ENCODE measurements at regions not wholly inside any gene's neighbourhood (a gene's known extent, or its start where the extent isn't known, plus 50 kb on each side); places are given as distances from the start of the nearest gene placed in this dataset.

DNA sequence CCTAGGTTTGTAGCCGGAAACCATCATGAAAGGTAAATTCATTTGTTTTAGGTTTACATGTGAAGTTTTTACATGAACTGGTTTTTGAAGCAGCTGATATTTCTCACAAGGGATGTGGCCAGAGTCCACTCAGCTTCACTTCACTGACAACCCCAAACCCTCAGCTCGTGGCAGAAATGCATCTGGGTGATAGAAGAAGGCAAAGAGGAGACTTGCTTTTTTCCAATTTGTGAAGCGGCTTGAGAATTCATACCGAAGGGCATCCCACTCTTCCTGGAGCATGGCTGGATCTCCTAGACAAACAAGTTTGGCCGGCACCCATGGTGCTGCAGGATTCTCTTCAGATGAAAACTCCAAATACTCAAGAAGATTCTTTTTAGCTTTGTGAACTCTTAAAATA lies 392.8 kb upstream of the CNR1 start:
- DNase-seq (ENCODE audit: low read depth, low spot score): no peak

DNA sequence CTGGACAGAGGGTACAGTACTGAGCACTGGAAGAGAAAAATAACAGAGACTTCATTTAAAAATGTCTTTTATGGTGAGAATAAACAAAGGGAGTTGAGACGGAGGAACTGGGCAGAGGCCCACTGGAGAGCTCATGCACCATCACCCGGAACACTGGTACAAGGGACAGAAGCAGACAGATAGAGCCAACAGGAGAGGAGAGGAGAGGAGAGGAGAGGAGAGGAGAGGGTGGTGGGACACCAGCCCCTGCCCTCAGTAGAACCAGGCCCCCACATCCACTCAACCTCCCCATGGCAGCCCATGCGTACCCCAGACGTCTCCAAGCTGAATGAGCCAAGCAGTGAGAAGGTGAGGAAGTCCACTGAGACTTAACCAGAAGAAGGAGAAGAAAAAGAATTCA lies 390.5 kb upstream of the CNR1 start:
- no peak for DNase-seq (ENCODE audit: low read depth, low spot score)

DNA sequence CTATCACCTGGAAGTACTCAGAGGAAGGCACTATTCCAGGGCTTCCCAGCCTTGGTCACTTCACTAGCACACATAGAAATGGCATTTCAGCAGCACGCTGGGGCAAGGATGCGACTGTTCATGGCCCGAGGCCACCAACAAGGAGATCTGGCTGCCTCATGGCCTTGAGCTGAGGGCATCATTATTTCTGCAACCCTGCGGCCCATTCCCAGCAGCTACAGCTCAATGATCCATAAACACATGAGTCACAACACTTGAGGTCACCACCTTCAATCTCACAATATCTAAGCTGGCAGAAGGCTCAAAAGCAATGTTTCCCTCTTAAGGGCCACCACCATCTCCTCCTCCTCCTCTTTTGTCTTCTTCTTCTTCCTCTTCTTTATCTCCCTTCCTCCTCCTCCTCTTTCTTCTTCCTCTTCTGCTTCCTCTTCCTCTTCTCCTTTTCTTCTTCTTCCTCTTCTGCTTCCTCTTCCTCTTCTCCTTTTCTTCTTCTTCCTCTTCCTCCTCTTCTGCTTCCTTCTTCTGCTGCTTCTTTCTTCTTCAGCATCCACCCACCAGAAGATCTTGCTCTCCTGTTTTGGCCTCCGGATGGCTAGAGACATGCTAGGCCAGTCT lies 382.9 kb upstream of the CNR1 start:
- DNase-seq (ENCODE audit: low read depth, low spot score): no peak

DNA sequence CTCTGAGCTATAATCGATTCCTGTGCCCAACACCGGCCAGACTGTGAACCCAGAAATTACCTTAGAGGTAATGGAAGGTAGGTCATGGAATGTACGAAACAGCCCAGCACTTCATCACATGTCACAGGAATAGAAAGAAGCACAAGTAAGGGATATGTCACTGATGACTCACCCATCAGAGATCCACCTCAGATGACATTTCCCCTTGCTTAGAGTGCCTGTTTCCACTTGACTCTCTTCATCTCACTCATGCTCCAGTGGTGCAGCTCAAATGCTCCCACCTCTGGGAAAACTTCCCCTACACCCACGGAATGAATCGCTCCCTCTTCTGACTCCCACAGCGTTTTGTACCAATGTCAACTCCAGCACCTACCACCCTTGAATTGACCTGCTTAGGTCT lies 381.6 kb upstream of the CNR1 start:
- DNase-seq (ENCODE audit: low read depth, low spot score): no peak

DNA sequence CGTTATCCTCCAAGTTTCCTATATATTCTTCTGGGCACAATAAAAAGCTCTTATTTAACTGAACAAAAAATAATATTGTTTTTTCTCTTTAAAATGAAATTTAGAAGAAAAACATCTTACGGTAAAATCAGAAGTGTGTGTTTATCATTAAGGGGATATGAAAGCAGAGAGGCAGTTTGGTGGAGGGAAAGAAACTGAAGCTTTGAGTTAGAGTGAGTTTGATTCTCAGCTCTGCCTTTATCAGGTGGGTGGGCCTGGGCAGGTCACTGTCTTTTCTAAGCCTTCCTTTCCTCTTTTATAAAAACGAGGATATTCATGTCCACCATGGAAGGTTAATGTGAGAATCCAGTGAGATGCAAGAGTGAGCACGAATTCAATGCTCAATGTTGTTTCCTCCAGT lies 379.8 kb upstream of the CNR1 start:
- no peak for DNase-seq (ENCODE audit: low read depth, low spot score)

DNA sequence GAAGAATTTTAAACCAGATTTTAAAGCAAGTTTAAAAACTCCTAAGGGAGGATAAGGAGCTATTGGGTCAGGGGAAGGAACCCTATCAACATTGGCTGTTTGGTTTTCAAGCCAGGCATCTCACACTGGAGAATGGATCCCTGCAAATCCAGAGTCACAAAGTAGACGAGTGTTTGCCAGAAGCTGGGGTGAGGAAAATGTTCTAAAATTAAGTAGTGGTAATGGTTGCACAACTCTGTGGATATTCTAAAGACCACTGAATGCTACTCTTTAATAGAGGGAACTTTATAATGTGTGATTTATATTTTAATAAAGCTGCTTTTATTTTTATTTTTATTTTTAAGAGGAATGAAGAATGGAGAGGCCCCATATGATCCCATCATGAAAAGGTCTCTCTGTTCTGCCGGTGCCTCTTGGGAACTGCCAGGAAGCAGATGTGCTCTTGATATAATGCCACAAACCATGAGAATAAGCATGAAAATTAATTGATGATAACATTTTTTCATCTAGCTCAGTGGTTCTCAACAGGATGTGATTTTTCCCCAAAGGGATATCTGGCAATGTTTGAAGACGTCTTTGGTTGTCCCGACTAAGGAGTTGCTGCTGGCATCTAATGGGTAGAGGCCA lies 379.0 kb upstream of the CNR1 start:
- DNase-seq (ENCODE audit: low read depth, low spot score): no peak

DNA sequence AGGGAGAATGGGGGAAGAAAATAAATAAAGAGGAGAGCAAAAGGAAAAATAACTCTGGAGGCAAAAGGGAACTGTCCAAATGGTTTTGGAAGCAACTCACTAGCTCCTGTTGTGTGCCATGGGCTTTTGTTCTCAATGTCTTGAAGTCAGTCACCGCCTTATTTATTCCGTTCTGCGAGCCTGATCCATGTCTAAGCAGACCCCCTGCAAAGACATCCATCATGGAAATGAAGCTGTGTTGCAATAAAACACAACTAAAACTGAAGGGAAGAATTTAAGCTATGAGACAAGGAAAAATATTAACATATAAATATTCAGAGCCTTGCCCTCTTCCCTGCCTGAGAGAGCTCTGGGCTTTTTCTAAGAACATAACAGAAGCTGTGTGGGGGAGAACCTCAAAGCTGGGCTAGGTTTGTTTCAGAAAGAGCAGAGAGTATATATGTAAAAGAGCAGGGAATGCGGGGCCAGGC lies 373.2 kb upstream of the CNR1 start:
- DNase-seq (ENCODE audit: low read depth, low spot score): no peak

DNA sequence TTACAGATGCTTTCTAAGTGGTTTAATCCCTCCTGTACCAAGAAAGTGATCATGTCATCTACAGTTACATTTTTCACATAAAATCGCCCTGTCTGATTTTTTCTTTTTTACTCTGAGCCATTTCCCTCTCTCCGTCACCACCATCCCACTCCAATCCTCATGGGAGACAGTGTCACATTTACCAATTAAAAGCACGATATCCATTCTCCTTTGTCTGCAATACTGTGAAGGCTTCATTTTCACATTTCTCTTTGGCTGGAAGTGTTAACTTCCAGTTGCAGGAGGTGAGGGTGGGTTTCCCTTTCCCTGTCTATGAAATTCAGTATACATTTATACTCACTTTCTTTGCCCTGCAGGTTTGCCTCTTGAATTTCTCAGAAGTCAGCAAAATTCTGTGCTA lies 372.7 kb upstream of the CNR1 start:
- DNase-seq (ENCODE audit: low read depth, low spot score): no peak

DNA sequence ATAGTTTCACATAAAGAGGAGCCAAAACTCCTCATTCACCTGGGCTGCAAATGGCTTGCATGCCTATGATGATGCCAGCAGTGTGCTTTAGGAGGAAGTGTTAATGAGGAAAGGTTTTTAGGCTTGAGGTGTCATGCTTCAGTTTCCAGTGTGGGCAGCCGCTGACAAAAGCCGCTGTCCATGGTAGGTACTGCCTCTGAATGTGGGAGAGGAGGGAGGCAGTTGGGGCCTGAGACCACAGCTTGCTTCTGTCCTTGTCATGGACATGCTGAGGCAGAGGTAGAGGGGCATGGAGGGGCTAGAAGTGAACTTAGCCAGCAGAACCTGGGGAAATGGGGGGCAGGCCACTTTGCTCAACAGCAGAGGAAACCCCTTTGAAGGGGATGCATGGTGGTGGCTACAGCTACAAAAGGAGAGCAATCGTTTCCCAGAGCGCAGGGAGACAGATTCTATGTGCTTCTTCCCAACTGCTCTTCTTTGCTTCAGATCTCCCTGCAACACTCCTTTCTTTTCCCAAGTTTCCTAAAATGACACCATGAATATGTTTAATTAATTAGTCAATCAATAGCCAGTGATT lies 372.1 kb upstream of the CNR1 start:
- DNase-seq (ENCODE audit: low read depth, low spot score): no peak

DNA sequence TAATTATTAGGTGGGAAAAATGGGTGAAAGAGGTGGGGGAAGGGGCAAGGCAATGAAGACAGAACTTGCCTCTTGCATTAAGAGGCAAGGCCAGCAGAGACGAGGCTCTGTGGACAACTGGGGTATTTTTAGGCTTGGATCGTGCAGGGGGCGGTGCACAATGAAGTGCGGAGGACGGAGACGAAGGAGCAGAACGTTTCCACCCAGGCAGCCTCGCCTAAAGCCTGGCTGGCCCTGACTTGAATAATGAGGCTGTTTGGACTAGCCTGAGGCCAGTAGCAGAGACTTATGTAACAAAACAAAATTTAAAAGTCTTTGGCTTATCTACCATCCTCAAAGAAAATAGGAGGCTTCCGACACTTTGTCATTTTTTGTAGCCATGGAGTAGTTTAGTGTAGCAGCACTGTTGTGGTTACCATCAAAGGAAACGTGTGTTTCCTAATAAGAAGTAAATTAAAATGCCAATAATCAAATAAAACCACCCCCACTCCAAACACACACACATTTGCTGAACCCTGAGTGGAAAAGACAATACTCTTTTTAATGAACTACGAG lies 370.0 kb upstream of the CNR1 start:
- DNase-seq (ENCODE audit: low read depth, low spot score): no peak

DNA sequence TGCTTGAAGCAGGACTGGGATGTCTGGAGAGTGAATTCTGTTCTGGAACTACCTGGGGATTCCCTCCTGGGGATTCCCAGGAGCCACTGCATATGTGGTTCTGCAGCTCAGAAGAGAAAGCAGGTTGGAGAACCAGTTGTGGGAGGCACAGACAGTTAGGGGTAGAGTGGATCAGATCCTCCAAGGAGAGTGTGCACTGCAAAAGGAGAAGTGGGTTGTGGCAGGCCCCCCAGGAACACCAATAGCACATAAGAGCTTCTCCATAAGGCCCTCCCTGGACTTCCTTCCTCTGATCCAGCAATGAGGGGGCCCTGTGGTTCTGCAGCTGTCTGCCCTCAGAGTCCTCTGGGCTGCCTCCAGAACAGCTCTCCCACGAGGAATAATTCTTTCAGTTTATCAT lies 369.2 kb upstream of the CNR1 start:
- no peak for DNase-seq (ENCODE audit: low read depth, low spot score)

DNA sequence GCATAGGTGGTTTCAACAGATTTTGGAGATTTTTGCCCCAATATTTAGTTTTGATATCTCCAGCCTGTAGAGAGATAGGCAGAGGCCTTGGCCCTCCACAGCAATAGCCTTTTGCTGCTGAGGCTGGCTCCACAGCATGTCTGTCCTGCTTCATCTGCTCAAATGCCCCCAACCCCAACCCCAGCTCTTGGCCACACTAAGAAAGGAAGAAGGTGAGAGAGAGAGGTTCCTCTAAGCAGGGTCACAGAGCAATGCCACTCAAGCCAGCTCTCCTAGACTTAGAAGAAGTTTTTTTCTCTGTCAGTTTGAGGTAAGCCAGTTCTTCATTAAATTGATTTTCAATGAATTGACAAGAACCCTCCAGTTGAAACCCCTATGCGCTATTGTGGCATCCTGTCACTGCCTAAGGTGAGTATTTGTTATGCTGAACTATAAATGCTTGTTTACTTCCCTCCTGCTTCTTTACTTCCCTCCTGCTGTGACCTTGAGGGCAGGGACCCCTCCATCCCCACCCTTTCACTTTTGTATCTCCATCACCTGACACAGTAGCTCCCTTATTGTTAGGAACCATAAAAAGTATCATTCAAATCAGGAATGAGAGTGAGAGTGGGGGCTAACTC lies 366.2 kb upstream of the CNR1 start:
- DNase-seq (ENCODE audit: low read depth, low spot score): no peak

DNA sequence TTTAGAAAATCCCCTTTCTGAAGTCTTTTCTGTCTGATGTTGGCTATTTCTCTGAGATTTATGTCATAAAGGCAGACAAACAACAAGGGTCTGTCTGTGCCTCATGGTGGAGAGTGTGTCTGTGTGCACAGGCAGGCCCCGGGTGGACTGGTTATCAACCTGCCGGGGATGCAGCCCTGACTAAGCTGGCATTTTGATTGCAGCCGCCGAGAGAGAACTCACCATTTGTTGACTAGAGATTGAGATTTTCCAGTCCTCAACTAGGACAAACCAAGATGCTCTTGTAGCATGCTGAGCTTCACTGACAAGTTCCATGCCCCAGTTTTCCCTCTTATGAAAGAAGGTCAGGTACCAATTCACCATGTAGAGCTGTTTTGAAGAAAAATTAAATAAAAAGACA lies 363.6 kb upstream of the CNR1 start:
- no peak for DNase-seq (ENCODE audit: low read depth, low spot score)

DNA sequence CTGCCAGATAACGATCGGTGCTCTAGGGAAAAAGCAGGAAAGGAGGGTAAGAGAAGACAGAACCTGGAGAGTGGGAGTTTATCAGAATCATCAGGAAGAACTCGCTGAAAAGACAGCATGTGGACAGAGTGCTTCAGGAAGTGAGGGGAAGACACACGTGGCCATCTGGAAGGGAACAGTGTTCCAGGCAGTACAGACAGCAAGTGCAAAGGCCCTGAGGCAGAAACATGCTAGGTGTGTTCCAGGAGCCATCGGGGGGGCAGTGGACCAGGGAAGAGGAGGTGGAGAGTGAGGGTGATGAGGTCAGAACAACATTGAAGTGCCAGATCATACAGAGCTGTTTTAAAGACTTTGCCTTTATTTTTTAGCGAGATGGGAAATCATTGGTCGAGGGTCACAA lies 354.3 kb upstream of the CNR1 start:
- no peak for DNase-seq (ENCODE audit: low read depth, low spot score)

DNA sequence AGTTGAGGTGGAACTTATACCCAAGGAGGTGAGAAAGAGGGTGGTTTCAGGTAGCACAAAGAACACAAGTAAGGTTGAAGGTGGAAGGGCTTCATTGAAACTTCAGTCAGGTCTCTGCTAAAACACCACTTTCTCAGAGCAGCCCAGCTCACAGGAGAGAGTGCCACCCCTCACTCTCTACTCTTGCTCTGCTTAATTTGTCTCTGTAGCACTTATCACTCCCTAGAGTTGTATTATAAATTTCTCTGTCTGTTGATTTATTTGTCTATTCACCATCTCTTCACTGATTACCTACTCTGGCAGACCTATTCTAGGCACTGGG lies 353.8 kb upstream of the CNR1 start:
- no peak for DNase-seq (ENCODE audit: low read depth, low spot score)

DNA sequence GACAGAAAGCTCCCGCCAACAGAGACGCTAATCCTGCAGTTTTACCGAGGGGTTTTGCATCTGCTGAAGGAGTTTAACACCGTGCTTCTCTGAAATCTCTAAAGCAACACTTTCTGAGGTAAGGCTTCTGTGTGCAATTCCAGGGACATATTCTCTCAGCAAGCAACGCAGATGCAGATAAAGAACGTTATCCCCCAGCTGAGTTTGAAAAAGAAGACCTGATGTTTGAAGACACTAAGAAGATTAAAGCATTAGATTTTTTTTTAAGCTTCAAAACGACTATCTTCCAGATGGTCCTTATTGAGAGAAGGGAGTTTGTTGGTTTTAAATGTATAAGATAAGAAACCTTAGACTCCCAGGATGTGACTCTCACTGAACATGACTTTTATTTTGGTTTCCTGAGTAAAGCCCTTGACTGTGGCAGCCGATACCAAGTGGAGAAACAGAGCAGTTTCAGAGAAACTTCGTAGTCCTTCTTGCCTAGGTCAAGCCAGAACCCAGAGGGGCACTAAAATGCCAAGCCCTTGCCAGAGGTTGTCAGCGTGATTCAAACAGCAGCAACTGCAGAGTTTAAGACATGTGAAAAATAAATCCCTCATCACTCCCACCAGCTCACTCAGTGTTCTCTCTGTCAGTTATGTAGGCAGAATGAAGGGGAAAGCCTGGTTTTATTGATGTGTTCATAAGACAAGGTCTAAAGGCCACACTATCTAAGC lies 353.3 kb upstream of the CNR1 start:
- DNase-seq (ENCODE audit: low read depth, low spot score): no peak

DNA sequence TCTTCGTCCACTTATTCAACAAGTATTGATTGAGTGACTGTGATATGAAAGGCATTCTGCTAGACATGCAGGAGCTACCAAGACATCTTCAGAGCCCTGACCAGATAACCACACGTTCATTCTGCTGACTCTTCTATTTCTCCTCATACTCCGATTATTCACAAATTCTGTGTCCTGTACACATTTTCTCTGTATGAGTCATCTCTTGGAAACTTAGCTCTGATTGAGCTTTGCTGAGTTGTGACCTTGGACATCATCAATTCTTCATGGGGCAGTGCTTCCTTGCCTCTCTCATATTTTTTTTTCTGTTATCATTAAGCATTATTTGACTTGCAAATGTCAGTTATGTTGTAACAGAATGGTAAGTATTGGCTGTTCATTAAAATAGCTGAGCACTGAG lies 351.6 kb upstream of the CNR1 start:
- DNase-seq (ENCODE audit: low read depth, low spot score): no peak

DNA sequence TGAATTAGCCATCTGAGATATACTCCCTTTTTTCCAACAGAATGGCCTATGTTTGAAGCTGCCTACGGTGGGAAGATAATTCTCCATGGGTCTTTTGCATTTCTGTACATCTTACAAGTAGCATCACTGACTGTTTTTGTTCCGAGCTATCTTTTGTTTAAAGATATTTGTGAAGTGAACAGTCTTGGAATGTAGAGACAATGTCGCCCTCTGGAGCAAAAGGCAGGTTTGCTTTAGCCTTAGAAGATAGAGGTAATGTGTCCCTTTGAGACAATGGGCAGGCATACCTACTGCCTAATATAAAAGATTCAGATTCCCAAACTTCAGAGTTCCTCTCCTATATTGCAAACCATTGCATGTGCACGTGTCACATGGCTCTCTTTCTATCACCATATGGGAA lies 347.8 kb upstream of the CNR1 start:
- no peak for DNase-seq (ENCODE audit: low read depth, low spot score)

DNA sequence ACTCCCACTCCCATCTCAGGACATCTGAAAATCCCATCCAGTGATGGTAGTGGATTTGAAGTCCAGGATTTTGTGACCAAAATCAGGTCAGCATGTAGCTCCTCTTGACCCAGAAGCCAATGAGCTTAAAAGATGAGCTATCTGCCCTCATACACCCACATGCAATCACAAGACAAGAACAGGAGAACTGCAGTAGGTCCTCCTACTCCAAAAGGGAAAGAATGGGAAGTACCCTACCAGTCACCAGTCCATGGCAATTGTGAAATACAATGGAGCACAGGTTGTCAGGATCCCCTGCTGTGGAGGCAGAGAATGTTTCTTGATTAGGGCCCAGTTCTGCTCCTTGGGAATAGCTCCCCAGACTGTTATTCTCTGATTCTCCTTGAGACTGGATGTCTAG lies 347.3 kb upstream of the CNR1 start:
- DNase-seq (ENCODE audit: low read depth, low spot score): no peak

DNA sequence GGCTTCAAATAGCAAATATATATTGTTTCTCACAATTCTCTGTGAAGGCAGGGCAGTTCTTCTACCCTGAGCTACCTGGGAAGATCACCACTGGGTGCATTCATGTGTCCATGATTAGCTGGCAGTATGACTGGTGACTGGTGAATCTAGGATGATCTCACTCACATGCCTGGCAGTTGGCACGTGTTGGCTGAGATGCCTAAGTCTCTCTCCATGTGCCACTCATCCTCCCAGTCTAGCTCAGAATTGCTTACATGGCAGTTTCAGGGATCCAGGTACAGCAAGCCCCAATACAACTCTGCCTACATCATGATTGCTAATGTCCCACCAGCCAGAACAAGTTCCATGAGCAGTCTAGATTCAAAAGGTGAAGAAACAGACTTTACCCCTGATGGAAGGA lies 346.8 kb upstream of the CNR1 start:
- DNase-seq (ENCODE audit: low read depth, low spot score): no peak

DNA sequence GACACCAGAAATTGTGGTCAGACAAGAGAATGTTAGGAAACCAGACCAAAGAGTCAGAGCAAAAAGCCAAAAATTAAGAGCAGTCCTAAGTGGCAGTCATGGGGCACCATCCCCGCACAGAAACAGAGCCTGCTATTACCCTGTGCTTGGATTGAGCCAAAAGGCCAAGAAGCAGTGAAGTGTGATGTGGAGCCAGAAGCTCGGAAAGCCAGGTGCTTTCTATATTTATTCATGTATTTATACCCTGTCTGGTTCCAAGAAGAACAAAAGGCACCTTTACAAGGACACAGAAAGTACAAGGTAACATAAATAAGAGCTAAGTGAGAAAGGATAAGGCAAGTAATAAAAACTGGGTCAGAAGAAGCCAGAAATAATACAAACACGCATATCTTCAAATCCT lies 336.2 kb upstream of the CNR1 start:
- DNase-seq (ENCODE audit: low read depth, low spot score): no peak
